Osteoblast (primary cell): ENCODE measurements at regions not wholly inside any gene's neighbourhood (a gene's known extent, or its start where the extent isn't known, plus 50 kb on each side); places are given as distances from the start of the nearest gene placed in this dataset.

Source experiments
- DNase-seq: peaks from one replicate; pipeline ENCODE4 v3.0.0; 2011; ENCODE audit warnings: low spot score, mixed read lengths; ENCODE audit not compliant: insufficient read length; ENCODE audit errors: missing footprints
- H2AFZ ChIP-seq: 2 replicates; pipeline ENCODE4 v1.6.0; 2011; ENCODE audit warnings: mild to moderate bottlenecking, low read length
- H3K27ac ChIP-seq: 2 replicates; pipeline ENCODE4 v1.5.1; 2011; ENCODE audit warnings: mild to moderate bottlenecking, low read depth, low read length, moderate library complexity
- H3K27me3 ChIP-seq: 2 replicates; pipeline ENCODE4 v1.6.0; 2012; ENCODE audit warnings: mild to moderate bottlenecking, control low read depth, inconsistent platforms, low read length, moderate library complexity; ENCODE audit not compliant: insufficient read depth
- H3K36me3 ChIP-seq: 2 replicates; pipeline ENCODE4 v1.5.1; 2011; ENCODE audit warnings: mild to moderate bottlenecking, low read length, control low read depth, moderate library complexity; ENCODE audit not compliant: insufficient read depth
- H3K4me1 ChIP-seq: 2 replicates; pipeline ENCODE4 v1.5.1; 2011; ENCODE audit warnings: mild to moderate bottlenecking, low read length, control low read depth, moderate library complexity; ENCODE audit not compliant: insufficient read depth
- H3K4me2 ChIP-seq: 2 replicates; pipeline ENCODE4 v1.6.0; 2011; ENCODE audit warnings: mild to moderate bottlenecking, low read length; ENCODE audit not compliant: insufficient read depth
- H3K4me3 ChIP-seq: fragments of 200-600 bp; sonication (generic); 3 replicates; pipeline ENCODE4 v1.5.1; 2012; ENCODE audit warnings: mild to moderate bottlenecking, low read length, inconsistent platforms; ENCODE audit not compliant: insufficient read depth
- H3K79me2 ChIP-seq: 2 replicates; pipeline ENCODE4 v1.6.0; 2012; ENCODE audit warnings: mild to moderate bottlenecking, low read length, control low read depth, inconsistent platforms; ENCODE audit not compliant: insufficient read depth
- H3K9me3 ChIP-seq: 2 replicates; pipeline ENCODE4 v1.5.1; 2011; ENCODE audit warnings: low read depth, low read length, control low read depth
- H4K20me1 ChIP-seq: 2 replicates; pipeline ENCODE4 v1.6.0; 2012; ENCODE audit warnings: mild to moderate bottlenecking, low read length, control low read depth; ENCODE audit not compliant: insufficient read depth
- CTCF ChIP-seq: IDR thresholded peaks from 2 replicates; pipeline ENCODE4 v1.5.1; 2011; ENCODE audit warnings: mild to moderate bottlenecking, low read depth, low read length, moderate library complexity; ENCODE audit errors: extremely low read depth

GRCh38 chr14:82490397-82490796 lies 956.7 kb upstream of the SEL1L start:
- Histone ChIP-seq H3K4me2 (no peak overlapping the region), H3K27ac (no peak overlapping the region), H3K4me3 (no peak overlapping the region), H3K27me3 (no peaks in the 10 kb centered on the region), H3K79me2 (no peaks in the 10 kb centered on the region), H3K9me3 (peaks cover 4% of the 10 kb centered on the region), H4K20me1 (no peaks in the 10 kb centered on the region), H2AFZ (no peak overlapping the region), H3K4me1 (no peaks in the 10 kb centered on the region), H3K36me3 (no peaks in the 10 kb centered on the region)
- no peak for DNase-seq
- TF ChIP-seq CTCF, result no peak

GRCh38 chr14:82492157-82492556 lies 958.5 kb upstream of the SEL1L start:
- DNase-seq, result no peak
- no peak overlapping the region for H3K4me3 ChIP-seq
- no peaks in the 10 kb centered on the region for H3K4me1 ChIP-seq
- peaks cover 4% of the 10 kb centered on the region for H3K9me3 ChIP-seq
- H2AFZ ChIP-seq, result no peak overlapping the region
- no peak for TF ChIP-seq CTCF
- no peaks in the 10 kb centered on the region for H3K27me3 ChIP-seq
- H3K36me3 ChIP-seq, result no peaks in the 10 kb centered on the region
- no peak overlapping the region for H3K4me2 ChIP-seq
- H4K20me1 ChIP-seq, result no peaks in the 10 kb centered on the region
- H3K79me2 ChIP-seq, result no peaks in the 10 kb centered on the region
- no peak overlapping the region for H3K27ac ChIP-seq

GRCh38 chr14:82500222-82500621 lies 966.6 kb upstream of the SEL1L start:
- H3K27me3 ChIP-seq, result no peaks in the 10 kb centered on the region
- no peak for TF ChIP-seq CTCF
- H3K4me2 ChIP-seq, result no peak overlapping the region
- no peaks in the 10 kb centered on the region for H4K20me1 ChIP-seq
- no peak overlapping the region for H3K27ac ChIP-seq
- no peaks in the 10 kb centered on the region for H3K4me1 ChIP-seq
- H3K36me3 ChIP-seq, result no peaks in the 10 kb centered on the region
- H3K9me3 ChIP-seq, result no peaks in the 10 kb centered on the region
- no peak for DNase-seq
- H3K4me3 ChIP-seq, result no peak overlapping the region
- H2AFZ ChIP-seq, result no peak overlapping the region
- H3K79me2 ChIP-seq, result no peaks in the 10 kb centered on the region

GRCh38 chr14:82501554-82501953 lies 967.9 kb upstream of the SEL1L start:
- no peak overlapping the region for H2AFZ ChIP-seq
- H3K4me2 ChIP-seq, result no peak overlapping the region
- no peaks in the 10 kb centered on the region for H3K4me1 ChIP-seq
- no peaks in the 10 kb centered on the region for H4K20me1 ChIP-seq
- no peak for TF ChIP-seq CTCF
- no peak for DNase-seq
- H3K27me3 ChIP-seq, result no peaks in the 10 kb centered on the region
- no peak overlapping the region for H3K4me3 ChIP-seq
- no peaks in the 10 kb centered on the region for H3K36me3 ChIP-seq
- no peaks in the 10 kb centered on the region for H3K79me2 ChIP-seq
- no peak overlapping the region for H3K27ac ChIP-seq
- H3K9me3 ChIP-seq, result no peaks in the 10 kb centered on the region
